ENCODE measurements at regions not wholly inside any gene's neighbourhood (a gene's known extent, or its start where the extent isn't known, plus 50 kb on each side); places are given as distances from the start of the nearest gene placed in this dataset.

- no peak for DNase-seq
Measured at GRCh38 chr2:198698230-198698629, 759.5 kb downstream of the SATB2 start.

- no peak for DNase-seq
Measured at GRCh38 chr2:198697794-198698193, 759.9 kb downstream of the SATB2 start.

- DNase-seq, result no peak
Measured at GRCh38 chr2:198697218-198697617, 760.5 kb downstream of the SATB2 start.

- no peak for DNase-seq
Measured at GRCh38 chr2:198695879-198696278, 761.9 kb downstream of the SATB2 start.

- DNase-seq, result no peak
Measured at GRCh38 chr2:198692907-198693510, 764.7 kb downstream of the SATB2 start.

GRCh38 chr2:198691236-198691635 lies 766.5 kb downstream of the SATB2 start:
- no peak for DNase-seq

- DNase-seq, result no peak
Measured at GRCh38 chr2:198664321-198664720, 793.4 kb downstream of the SATB2 start.

GRCh38 chr2:198662905-198663304 lies 794.8 kb downstream of the SATB2 start:
- no peak for DNase-seq

- DNase-seq, result no peak
Measured at GRCh38 chr2:198660501-198660900, 797.2 kb downstream of the SATB2 start.

GRCh38 chr2:198659096-198659870 lies 798.5 kb downstream of the SATB2 start:
- no peak for DNase-seq

GRCh38 chr2:198657512-198658121 lies 800.1 kb downstream of the SATB2 start:
- DNase-seq, result peak; percentile 5

GRCh38 chr2:198656869-198657268 lies 800.9 kb downstream of the SATB2 start:
- no peak for DNase-seq

- no peak for DNase-seq
Measured at GRCh38 chr2:198654646-198655045, 803.1 kb downstream of the SATB2 start.

GRCh38 chr2:198653311-198653710 lies 804.4 kb downstream of the SATB2 start:
- DNase-seq, result no peak

- DNase-seq, result no peak
Measured at GRCh38 chr2:198652461-198652860, 805.3 kb downstream of the SATB2 start.

- no peak for DNase-seq
Measured at GRCh38 chr2:198645816-198646215, 811.9 kb downstream of the SATB2 start.

- peak; percentile 14 for DNase-seq
Measured at GRCh38 chr2:198641161-198641560, 816.6 kb downstream of the SATB2 start.

- DNase-seq, result no peak
Measured at GRCh38 chr2:198640463-198640862, 817.3 kb downstream of the SATB2 start.

- DNase-seq, result peak; percentile 17
Measured at GRCh38 chr2:198639580-198639979, 818.2 kb downstream of the SATB2 start.

GRCh38 chr2:198638577-198638976 lies 819.2 kb downstream of the SATB2 start:
- peak; percentile 6 for DNase-seq

GRCh38 chr2:198630384-198630783 lies 826.0 kb downstream of the PLCL1 start:
- DNase-seq, result no peak

- no peak for DNase-seq
Measured at GRCh38 chr2:198628596-198628995, 824.2 kb downstream of the PLCL1 start.

GRCh38 chr2:198622986-198623730 lies 818.8 kb downstream of the PLCL1 start:
- DNase-seq, result no peak

Data from EL (cell line).